ENCODE measurements at regions not wholly inside any gene's neighbourhood (a gene's known extent, or its start where the extent isn't known, plus 50 kb on each side); places are given as distances from the start of the nearest gene placed in this dataset.
"Not testable (repeated sequence)": the region's sequence is repeated elsewhere in the genome, so short reads cannot be mapped to it uniquely, and the experiment has no call there.

GRCh38 chrX:3445806-3446490 lies 99.5 kb upstream of the MXRA5 start:
- H3K27me3 ChIP-seq = peaks cover 35% of the 10 kb centered on the region
- H3K4me3 ChIP-seq = no peak overlapping the region
- peaks cover 3% of the 10 kb centered on the region for H3K4me1 ChIP-seq (ENCODE audit: low read depth)
- H3K9me3 ChIP-seq (ENCODE audit: low read depth) = no peaks in the 10 kb centered on the region
- H3K27ac ChIP-seq = no peak overlapping the region
- no peak for DNase-seq (ENCODE audit: low read depth in 1 of 2, low spot score in 1 of 2)
- H3K36me3 ChIP-seq = no peaks in the 10 kb centered on the region
- TF ChIP-seq CTCF (IDR thresholded peaks at IDR 0.05; ENCODE audit: low read depth, low read length) = no peak

GRCh38 chrX:3443184-3443583 lies 96.7 kb upstream of the MXRA5 start:
- Histone ChIP-seq H3K36me3 (no peaks in the 10 kb centered on the region), H3K4me1 (ENCODE audit: low read depth) (peaks cover 3% of the 10 kb centered on the region), H3K4me3 (no peak overlapping the region), H3K27ac (no peak overlapping the region), H3K9me3 (ENCODE audit: low read depth) (no peaks in the 10 kb centered on the region), H3K27me3 (peaks cover 21% of the 10 kb centered on the region)
- DNase-seq (ENCODE audit: low read depth in 1 of 2, low spot score in 1 of 2) = peak in 1 of 2 donors; percentile 7
- no peak for TF ChIP-seq CTCF (IDR thresholded peaks at IDR 0.05; ENCODE audit: low read depth, low read length)

- peaks cover 3% of the 10 kb centered on the region for H3K4me1 ChIP-seq (ENCODE audit: low read depth)
- H3K27ac ChIP-seq = no peak overlapping the region
- peaks cover 26% of the 10 kb centered on the region for H3K27me3 ChIP-seq
- no peak for DNase-seq (ENCODE audit: low read depth in 1 of 2, low spot score in 1 of 2)
- H3K4me3 ChIP-seq = no peak overlapping the region
- H3K9me3 ChIP-seq (ENCODE audit: low read depth) = no peaks in the 10 kb centered on the region
- H3K36me3 ChIP-seq = no peaks in the 10 kb centered on the region
- TF ChIP-seq CTCF (IDR thresholded peaks at IDR 0.05; ENCODE audit: low read depth, low read length) = no peak
Observed at GRCh38 chrX:3442691-3443090, 96.2 kb upstream of the MXRA5 start.

- H3K4me1 ChIP-seq (ENCODE audit: low read depth) = peaks cover 3% of the 10 kb centered on the region
- no peak for DNase-seq (ENCODE audit: low read depth in 1 of 2, low spot score in 1 of 2)
- peaks cover 21% of the 10 kb centered on the region for H3K27me3 ChIP-seq
- no peak overlapping the region for H3K27ac ChIP-seq
- H3K4me3 ChIP-seq = no peak overlapping the region
- no peaks in the 10 kb centered on the region for H3K9me3 ChIP-seq (ENCODE audit: low read depth)
- no peak for TF ChIP-seq CTCF (IDR thresholded peaks at IDR 0.05; ENCODE audit: low read depth, low read length)
- H3K36me3 ChIP-seq = no peaks in the 10 kb centered on the region
Observed at GRCh38 chrX:3440981-3441380, 94.5 kb upstream of the MXRA5 start.

- not testable (repeated sequence) for H3K36me3 ChIP-seq; H3K4me3 ChIP-seq; DNase-seq (ENCODE audit: low read depth in 1 of 2, low spot score in 1 of 2); H3K27ac ChIP-seq; H3K9me3 ChIP-seq (ENCODE audit: low read depth); H3K4me1 ChIP-seq (ENCODE audit: low read depth)
- peaks cover 43% of the 10 kb centered on the region for H3K27me3 ChIP-seq
Observed at GRCh38 chrX:3435916-3436315, 89.5 kb upstream of the MXRA5 start.

- no peak for TF ChIP-seq CTCF (IDR thresholded peaks at IDR 0.05; ENCODE audit: low read depth, low read length)
- Histone ChIP-seq H3K27ac (no peak overlapping the region), H3K27me3 (peaks cover 51% of the 10 kb centered on the region), H3K36me3 (no peaks in the 10 kb centered on the region), H3K4me1 (ENCODE audit: low read depth) (no peaks in the 10 kb centered on the region), H3K9me3 (ENCODE audit: low read depth) (no peaks in the 10 kb centered on the region), H3K4me3 (no peak overlapping the region)
- DNase-seq (ENCODE audit: low read depth in 1 of 2, low spot score in 1 of 2) = no peak
Observed at GRCh38 chrX:3435057-3435456, 88.6 kb upstream of the MXRA5 start.
